Tibial nerve (tissue), 4 donors: ENCODE measurements at regions not wholly inside any gene's neighbourhood (a gene's known extent, or its start where the extent isn't known, plus 50 kb on each side); places are given as distances from the start of the nearest gene placed in this dataset.

Experiments used
- DNase-seq, 2 donors: peaks; one replicate each; pipeline ENCODE4 v3.0.0-alpha.2; 2019; ENCODE audit warnings: low spot score in 2 of 2
- H3K27ac ChIP-seq, 4 donors: fragments of 200-600 bp; sonication (generic) in 3 of 4; one replicate each; pipeline ENCODE4 v1.5.1; 2017 to 2019; ENCODE audit warnings: mild to moderate bottlenecking in 1 of 4
- H3K27me3 ChIP-seq, 2 donors: fragments of 200-600 bp; sonication (generic) in 1 of 2; one replicate each; pipeline versions ENCODE4 v1.5.1 to v1.6.0; 2017 to 2019
- H3K36me3 ChIP-seq, 3 donors: fragments of 200-600 bp; sonication (generic); one replicate each; pipeline ENCODE4 v1.5.1; 2018 to 2019
- H3K4me1 ChIP-seq, 4 donors: fragments of 200-600 bp; sonication (generic) in 3 of 4; one replicate each; pipeline ENCODE4 v1.5.1; 2017 to 2019
- H3K4me3 ChIP-seq, 4 donors: fragments of 200-600 bp; sonication (generic) in 3 of 4; one replicate each; pipeline ENCODE4 v1.5.1; 2017 to 2019; ENCODE audit warnings: mild to moderate bottlenecking in 1 of 4, moderate library complexity in 1 of 4
- H3K9me3 ChIP-seq, 4 donors: fragments of 200-600 bp; sonication (generic) in 3 of 4; one replicate each; pipeline ENCODE4 v1.5.1; 2017 to 2019
- EP300 ChIP-seq, 2 donors: sonication (generic); formaldehyde crosslinking; IDR thresholded peaks; one replicate each; pipeline ENCODE4 v1.6.1; 2017; ENCODE audit warnings: antibody characterized with exemption in 2 of 2, mild to moderate bottlenecking in 1 of 2
- POLR2A ChIP-seq, 2 donors: fragments of 450-650 bp; IDR thresholded peaks; one replicate each; pipeline ENCODE4 v1.6.1; 2017; ENCODE audit warnings: antibody characterized with exemption in 2 of 2, mild to moderate bottlenecking in 2 of 2, moderate library complexity in 2 of 2
- WGBS, 2 donors: methylation state at CpG; one replicate each; pipeline ENCODE4 v1.1.5; 2018; 5-methylcytosine and 5-hydroxymethylcytosine counted together
- TF ChIP-seq, protein P1 (sequence below), 5 experiments: fragments of 200-600 bp in 3 of 5; fragments of 450-650 bp in 2 of 5; sonication (generic) in 3 of 5; IDR thresholded peaks; one replicate each; pipeline ENCODE4 v1.5.1; 2016 to 2019; ENCODE audit warnings: antibody characterized with exemption in 5 of 5, mild to moderate bottlenecking in 3 of 5, moderate library complexity in 2 of 5

DNA sequence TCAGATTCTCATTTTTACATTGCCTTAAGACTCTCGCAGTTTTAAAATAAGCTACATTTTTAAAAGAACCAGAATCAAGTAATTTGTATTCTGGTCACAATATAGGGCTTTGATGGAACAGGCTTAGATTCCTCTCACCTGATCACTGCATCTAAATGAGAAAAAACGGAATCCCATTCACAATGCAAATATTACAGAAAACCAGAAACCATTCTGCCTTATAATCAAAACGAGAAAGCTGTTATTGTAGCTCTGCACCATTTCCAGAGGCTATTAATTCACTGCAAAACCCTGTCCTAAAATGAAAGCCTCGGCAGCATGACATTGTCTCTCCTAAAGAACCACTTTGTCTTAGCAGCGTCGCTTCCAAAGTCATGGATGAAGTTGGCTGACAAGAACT, 116.1 kb upstream of the ZNF366 start:
- Histone ChIP-seq H3K36me3 (no peaks in the 10 kb centered on the region), H3K4me1 (peaks cover 0 to 5% (median 0%) of the 10 kb centered on the region in 4 donors), H3K27me3 (no peaks in the 10 kb centered on the region), H3K9me3 (no peaks in the 10 kb centered on the region), H3K4me3 (no peak overlapping the region), H3K27ac (no peak overlapping the region)
- TF ChIP-seq POLR2A (IDR thresholded peaks at IDR 0.05) (no peak), EP300 (IDR thresholded peaks at IDR 0.05) (no peak)
- TF ChIP-seq, protein P1, sequence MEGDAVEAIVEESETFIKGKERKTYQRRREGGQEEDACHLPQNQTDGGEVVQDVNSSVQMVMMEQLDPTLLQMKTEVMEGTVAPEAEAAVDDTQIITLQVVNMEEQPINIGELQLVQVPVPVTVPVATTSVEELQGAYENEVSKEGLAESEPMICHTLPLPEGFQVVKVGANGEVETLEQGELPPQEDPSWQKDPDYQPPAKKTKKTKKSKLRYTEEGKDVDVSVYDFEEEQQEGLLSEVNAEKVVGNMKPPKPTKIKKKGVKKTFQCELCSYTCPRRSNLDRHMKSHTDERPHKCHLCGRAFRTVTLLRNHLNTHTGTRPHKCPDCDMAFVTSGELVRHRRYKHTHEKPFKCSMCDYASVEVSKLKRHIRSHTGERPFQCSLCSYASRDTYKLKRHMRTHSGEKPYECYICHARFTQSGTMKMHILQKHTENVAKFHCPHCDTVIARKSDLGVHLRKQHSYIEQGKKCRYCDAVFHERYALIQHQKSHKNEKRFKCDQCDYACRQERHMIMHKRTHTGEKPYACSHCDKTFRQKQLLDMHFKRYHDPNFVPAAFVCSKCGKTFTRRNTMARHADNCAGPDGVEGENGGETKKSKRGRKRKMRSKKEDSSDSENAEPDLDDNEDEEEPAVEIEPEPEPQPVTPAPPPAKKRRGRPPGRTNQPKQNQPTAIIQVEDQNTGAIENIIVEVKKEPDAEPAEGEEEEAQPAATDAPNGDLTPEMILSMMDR (IDR thresholded peaks at IDR 0.05), result no peak
- DNase-seq, result no peak
- 67 to 75% methylated on average over 6 of the region's 6 CpGs for WGBS, 2 donors

DNA sequence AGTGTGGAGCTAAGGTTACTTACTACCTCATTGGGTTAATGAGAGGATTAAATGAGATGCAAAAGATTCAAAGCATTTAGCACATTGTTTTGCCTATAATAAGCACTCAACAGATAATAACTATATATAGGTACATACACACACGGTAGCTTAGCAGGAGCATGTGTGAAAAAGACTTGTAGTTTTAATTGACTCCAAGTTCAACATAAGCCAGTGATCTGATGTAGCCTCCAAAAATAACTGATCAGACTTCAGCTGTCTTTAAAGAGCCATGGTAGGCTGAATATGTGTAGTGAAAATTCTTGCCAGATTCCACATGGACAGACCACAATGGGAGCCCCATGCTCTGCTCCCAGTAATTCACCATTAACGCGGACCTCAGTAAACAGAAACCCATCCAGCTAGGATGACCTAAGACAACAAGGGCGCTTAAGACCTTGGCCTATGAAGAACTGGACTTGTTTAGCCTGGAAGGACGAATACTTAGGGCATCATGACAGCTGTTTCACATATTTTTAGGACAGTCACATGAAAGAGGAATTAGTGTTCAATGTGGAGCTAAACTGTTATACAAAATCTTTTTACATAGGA, 115.1 kb upstream of the ZNF366 start:
- Histone ChIP-seq H3K36me3 (no peaks in the 10 kb centered on the region), H3K4me1 (peaks cover 0 to 5% (median 0%) of the 10 kb centered on the region in 4 donors), H3K4me3 (no peak overlapping the region), H3K27me3 (no peaks in the 10 kb centered on the region), H3K9me3 (no peaks in the 10 kb centered on the region), H3K27ac (no peak overlapping the region)
- no peak for DNase-seq
- TF ChIP-seq, protein P1 (IDR thresholded peaks at IDR 0.05), result no peak
- TF ChIP-seq POLR2A (IDR thresholded peaks at IDR 0.05) (no peak), EP300 (IDR thresholded peaks at IDR 0.05) (no peak)
- WGBS, 2 donors, result 66 to 67% methylated on average over 5 of the region's 5 CpGs

DNA sequence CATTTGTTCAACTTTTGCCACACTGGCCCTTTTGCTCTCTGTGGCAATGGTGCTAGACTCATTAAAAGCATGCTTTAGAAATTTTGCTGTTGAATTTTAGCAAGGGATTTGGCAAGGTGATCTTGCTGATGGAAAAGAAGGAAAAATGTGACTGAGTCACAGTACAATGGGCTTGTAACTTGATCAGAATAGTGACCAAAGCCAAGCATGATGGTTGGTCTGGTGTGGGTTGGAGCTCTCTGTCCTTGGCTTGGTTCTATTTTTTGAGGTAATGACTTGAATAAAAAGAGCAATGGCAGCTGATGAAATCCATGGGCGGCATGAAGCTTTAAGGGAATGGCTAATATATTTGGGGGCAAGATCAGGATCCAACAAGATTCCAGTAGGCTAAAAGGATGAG, 114.4 kb upstream of the ZNF366 start:
- TF ChIP-seq, protein P1 (IDR thresholded peaks at IDR 0.05), result no peak
- TF ChIP-seq EP300 (IDR thresholded peaks at IDR 0.05) (no peak), POLR2A (IDR thresholded peaks at IDR 0.05) (no peak)
- H3K36me3 ChIP-seq, result no peaks in the 10 kb centered on the region
- H3K27ac ChIP-seq, result no peak overlapping the region
- DNase-seq, result no peak
- H3K4me3 ChIP-seq, result no peak overlapping the region
- H3K4me1 ChIP-seq, result peaks cover 0 to 5% (median 0%) of the 10 kb centered on the region in 4 donors
- no peaks in the 10 kb centered on the region for H3K27me3 ChIP-seq
- WGBS, 2 donors, result 89 to 100% methylated on average over 1 of the region's 1 CpG
- H3K9me3 ChIP-seq, result no peaks in the 10 kb centered on the region

DNA sequence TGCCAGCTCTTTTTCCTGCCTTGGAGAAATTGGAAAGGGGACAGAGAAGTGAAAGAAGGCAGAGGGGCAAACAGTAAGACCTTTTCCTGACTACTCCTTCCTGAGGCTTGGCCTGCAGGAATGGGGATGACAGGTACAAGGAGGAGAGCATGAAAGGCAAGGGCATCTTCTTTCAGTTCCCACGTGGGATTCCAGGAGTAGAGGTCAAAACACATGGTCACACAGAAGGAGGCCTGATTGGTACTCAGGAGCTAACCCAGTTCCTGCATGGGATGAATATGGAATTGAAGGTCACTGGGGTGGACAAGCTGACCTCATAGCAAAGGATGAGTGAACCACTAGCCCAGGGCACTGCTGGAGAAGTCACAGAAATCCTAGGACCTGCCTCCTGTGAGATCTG, 112.5 kb upstream of the ZNF366 start:
- no peak overlapping the region for H3K4me3 ChIP-seq
- no peak overlapping the region for H3K27ac ChIP-seq
- TF ChIP-seq, protein P1 (IDR thresholded peaks at IDR 0.05), result no peak
- TF ChIP-seq EP300 (IDR thresholded peaks at IDR 0.05), result no peak
- TF ChIP-seq POLR2A (IDR thresholded peaks at IDR 0.05), result no peak
- WGBS, 2 donors, result 72 to 91% methylated on average over 1 of the region's 1 CpG
- DNase-seq, result no peak
- no peaks in the 10 kb centered on the region for H3K27me3 ChIP-seq
- no peaks in the 10 kb centered on the region for H3K9me3 ChIP-seq
- H3K36me3 ChIP-seq, result no peaks in the 10 kb centered on the region
- H3K4me1 ChIP-seq, result peaks cover 0 to 3% (median 0%) of the 10 kb centered on the region in 4 donors

DNA sequence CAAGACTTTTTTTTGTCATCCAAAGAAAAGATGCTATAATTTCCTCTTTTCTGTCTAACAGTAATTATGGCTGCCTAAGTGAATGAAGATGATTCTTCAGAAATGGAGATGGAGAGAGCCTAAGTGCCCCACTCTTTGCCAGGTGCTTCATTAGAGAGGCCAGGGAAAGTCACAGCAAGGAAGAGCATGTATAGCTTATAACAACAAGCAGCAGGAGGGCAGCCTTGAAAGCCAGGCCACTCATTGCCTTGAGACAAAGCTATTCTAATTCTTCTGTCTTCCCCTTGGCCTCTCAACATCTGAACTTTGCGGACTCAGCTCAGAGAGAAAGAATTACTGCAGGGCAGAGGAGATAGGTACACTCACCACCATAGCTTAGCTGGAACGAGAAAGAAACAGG, 112.0 kb upstream of the ZNF366 start:
- H3K9me3 ChIP-seq, result no peaks in the 10 kb centered on the region

More for the DNA sequence above, 112.0 kb upstream of the ZNF366 start:
- DNase-seq, result no peak
- WGBS, 2 donors, result 84 to 95% methylated on average over 2 of the region's 2 CpGs
- H3K27me3 ChIP-seq, result no peaks in the 10 kb centered on the region
- no peaks in the 10 kb centered on the region for H3K4me1 ChIP-seq
- H3K27ac ChIP-seq, result no peak overlapping the region
- TF ChIP-seq, protein P1 (IDR thresholded peaks at IDR 0.05), result no peak
- no peak for TF ChIP-seq EP300 (IDR thresholded peaks at IDR 0.05)
- no peak for TF ChIP-seq POLR2A (IDR thresholded peaks at IDR 0.05)
- no peak overlapping the region for H3K4me3 ChIP-seq
- no peaks in the 10 kb centered on the region for H3K36me3 ChIP-seq
